Upper lobe of right lung (tissue), 1 donor: ENCODE measurements at regions not wholly inside any gene's neighbourhood (a gene's known extent, or its start where the extent isn't known, plus 50 kb on each side); places are given as distances from the start of the nearest gene placed in this dataset.

ENCODE experiments used
- ATAC-seq: fragments of 200-7000 bp; cut with Tn5 transposase; one replicate; pipeline ENCODE4 v1.9.1; 2020; ENCODE audit warnings: mild to moderate bottlenecking, moderate library complexity
- DNase-seq: peaks from one replicate; pipeline ENCODE4 v3.0.0-alpha.2; 2020
- H3K27ac ChIP-seq: fragments of 200-600 bp; one replicate; pipeline ENCODE4 v1.8.0; 2022
- H3K27me3 ChIP-seq: fragments of 200-600 bp; one replicate; pipeline ENCODE4 v1.8.0; 2022; ENCODE audit warnings: mild to moderate bottlenecking
- H3K36me3 ChIP-seq: fragments of 200-600 bp; one replicate; pipeline ENCODE4 v1.8.0; 2022
- H3K4me1 ChIP-seq: fragments of 200-600 bp; one replicate; pipeline ENCODE4 v1.8.0; 2022
- H3K4me3 ChIP-seq: fragments of 200-600 bp; one replicate; pipeline ENCODE4 v1.8.0; 2022; ENCODE audit warnings: mild to moderate bottlenecking
- H3K9me3 ChIP-seq: fragments of 200-600 bp; one replicate; pipeline ENCODE4 v1.8.0; 2022
- CTCF ChIP-seq: fragments of 200-600 bp; IDR thresholded peaks from one replicate; pipeline ENCODE4 v1.8.0; 2022; ENCODE audit warnings: antibody characterized with exemption
- intact Hi-C: fragments of 100-400 bp; cut with DNase I; formaldehyde crosslinking; loops from one replicate; pipeline ENCODE4 v1.11.0; 2022
- donor health status: DM: no; HTN: yes; CAD: no; lungs with severe emphysema.

- no peaks in the 10 kb centered on the region for H3K4me1 ChIP-seq
- no peaks in the 10 kb centered on the region for H3K36me3 ChIP-seq
- H3K4me3 ChIP-seq, result no peak overlapping the region
- no peaks in the 10 kb centered on the region for H3K9me3 ChIP-seq
- intact Hi-C loops, result no loop called here
- TF ChIP-seq CTCF, result no peak
- H3K27me3 ChIP-seq, result no peaks in the 10 kb centered on the region
- ATAC-seq (no peak), DNase-seq (no peak)
- H3K27ac ChIP-seq, result no peak overlapping the region
Measured at GRCh38 chr3:111283165-111283564, 211.5 kb downstream of the NECTIN3 start.

- no peaks in the 10 kb centered on the region for H3K4me1 ChIP-seq
- intact Hi-C loops, result no loop called here
- no peaks in the 10 kb centered on the region for H3K27me3 ChIP-seq
- no peak overlapping the region for H3K4me3 ChIP-seq
- DNase-seq, result no peak
- ATAC-seq, result no peak
- no peak for TF ChIP-seq CTCF
- no peaks in the 10 kb centered on the region for H3K36me3 ChIP-seq
- no peak overlapping the region for H3K27ac ChIP-seq
- H3K9me3 ChIP-seq, result no peaks in the 10 kb centered on the region
Measured at GRCh38 chr3:111284503-111285183, 213.0 kb downstream of the NECTIN3 start.

- H3K4me1 ChIP-seq, result no peaks in the 10 kb centered on the region
Measured at GRCh38 chr3:111285184-111285538, 213.5 kb downstream of the NECTIN3 start.

GRCh38 chr3:111285694-111286093 is 214.1 kb downstream of the NECTIN3 start:
- Histone ChIP-seq H3K27me3 (no peaks in the 10 kb centered on the region), H3K4me3 (no peak overlapping the region), H3K4me1 (no peaks in the 10 kb centered on the region), H3K27ac (no peak overlapping the region), H3K9me3 (no peaks in the 10 kb centered on the region), H3K36me3 (no peaks in the 10 kb centered on the region)
- no peak for DNase-seq
- TF ChIP-seq CTCF, result no peak
- no peak for ATAC-seq
- intact Hi-C loops, result no loop called here

More at GRCh38 chr3:111285184-111285538, 213.5 kb downstream of the NECTIN3 start:
- Histone ChIP-seq H3K36me3 (no peaks in the 10 kb centered on the region), H3K27ac (no peak overlapping the region), H3K27me3 (no peaks in the 10 kb centered on the region), H3K9me3 (no peaks in the 10 kb centered on the region), H3K4me3 (no peak overlapping the region)
- no peak for ATAC-seq
- intact Hi-C loops, result no loop called here
- no peak for TF ChIP-seq CTCF
- no peak for DNase-seq

- intact Hi-C loops, result no loop called here
Measured at GRCh38 chr3:111286746-111287145, 215.1 kb downstream of the NECTIN3 start.

More at GRCh38 chr3:111286746-111287145, 215.1 kb downstream of the NECTIN3 start:
- no peaks in the 10 kb centered on the region for H3K27me3 ChIP-seq
- H3K9me3 ChIP-seq, result no peaks in the 10 kb centered on the region
- H3K36me3 ChIP-seq, result no peaks in the 10 kb centered on the region
- no peak for ATAC-seq
- no peak overlapping the region for H3K27ac ChIP-seq
- no peaks in the 10 kb centered on the region for H3K4me1 ChIP-seq
- no peak overlapping the region for H3K4me3 ChIP-seq
- TF ChIP-seq CTCF, result no peak
- no peak for DNase-seq
